Upper lobe of left lung (tissue), 6 donors: ENCODE measurements at regions not wholly inside any gene's neighbourhood (a gene's known extent, or its start where the extent isn't known, plus 50 kb on each side); places are given as distances from the start of the nearest gene placed in this dataset.

ENCODE experiments used
- ATAC-seq, 2 donors: fragments of 200-7000 bp; cut with Tn5 transposase; one replicate each; pipeline ENCODE4 v1.9.1; 2022; ENCODE audit warnings: mild to moderate bottlenecking in 2 of 2, moderate library complexity in 2 of 2; ENCODE audit not compliant: low FRiP score in 2 of 2
- DNase-seq, 2 donors: peaks; one replicate each; pipeline ENCODE4 v3.0.0-alpha.2; 2019 to 2020
- H3K27ac ChIP-seq, 4 donors: fragments of 200-600 bp; sonication (generic); one replicate each; pipeline ENCODE4 v1.5.1; 2016 to 2019
- H3K27me3 ChIP-seq, 4 donors: fragments of 200-600 bp; sonication (generic); one replicate each; pipeline ENCODE4 v1.5.1; 2017 to 2019
- H3K36me3 ChIP-seq, 4 donors: fragments of 200-600 bp; sonication (generic); one replicate each; pipeline ENCODE4 v1.5.1; 2016 to 2019
- H3K4me1 ChIP-seq, 4 donors: fragments of 200-600 bp; sonication (generic); one replicate each; pipeline ENCODE4 v1.5.1; 2018 to 2019
- H3K4me3 ChIP-seq, 4 donors: fragments of 200-600 bp; sonication (generic); one replicate each; pipeline ENCODE4 v1.5.1; 2017 to 2019; ENCODE audit warnings: mild to moderate bottlenecking in 2 of 4, moderate library complexity in 1 of 4
- H3K9me3 ChIP-seq, 4 donors: fragments of 200-600 bp; sonication (generic); one replicate each; pipeline ENCODE4 v1.5.1; 2018 to 2019
- EP300 ChIP-seq, 4 donors: sonication (generic); formaldehyde crosslinking; IDR thresholded peaks; one replicate each; pipeline ENCODE4 v1.5.1; 2017; ENCODE audit warnings: antibody characterized with exemption in 4 of 4, control low read depth in 2 of 4
- POLR2A ChIP-seq, 4 donors: fragments of 450-650 bp; IDR thresholded peaks; one replicate each; pipeline ENCODE4 v1.5.1; 2016 to 2017; ENCODE audit warnings: antibody characterized with exemption in 4 of 4, mild to moderate bottlenecking in 2 of 4
- POLR2AphosphoS5 ChIP-seq, 2 donors: sonication (generic); formaldehyde crosslinking; IDR thresholded peaks; one replicate each; pipeline ENCODE4 v1.5.1; 2017; ENCODE audit warnings: antibody characterized with exemption in 2 of 2
- WGBS, 2 donors: methylation state at CpG; one replicate each; pipeline ENCODE4 v1.1.5; 2017 to 2018; 5-methylcytosine and 5-hydroxymethylcytosine counted together
- TF ChIP-seq, protein P1 (sequence below), 6 experiments: fragments of 450-650 bp in 4 of 6; fragments of 200-600 bp in 2 of 6; sonication (generic) in 2 of 6; IDR thresholded peaks; one replicate each; pipeline ENCODE4 v1.5.1; 2016 to 2019; ENCODE audit warnings: antibody characterized with exemption in 6 of 6
- donor health status: DM: no; HTN: no; CAD: no; lungs with moderate emphysema.
- donor health status: DM: no; HTN: yes; CAD: no; lungs with severe emphysema.

DNA sequence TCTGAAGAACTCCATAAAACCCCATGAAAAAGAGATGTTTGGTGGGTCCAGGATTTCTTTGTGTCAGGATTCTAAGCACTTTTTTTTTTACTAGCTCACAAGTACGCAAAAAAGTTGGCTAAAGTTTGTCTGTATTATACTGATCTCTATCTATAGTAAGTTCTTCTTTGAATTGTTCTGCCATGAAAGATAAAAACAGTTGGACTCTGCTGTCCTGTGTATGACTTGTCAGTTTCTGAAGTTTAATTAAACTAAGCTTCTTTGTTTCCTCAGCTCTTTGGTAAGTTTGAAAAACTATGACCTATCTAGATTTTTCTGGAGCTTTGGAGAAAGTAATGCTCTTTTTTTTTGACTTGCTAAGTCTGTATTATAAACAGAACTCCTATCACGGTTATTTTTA, 812.2 kb upstream of the LUZP2 start:
- WGBS, 2 donors = 46 to 55% methylated on average over 2 of the region's 2 CpGs
- ATAC-seq = no peak
- Histone ChIP-seq H3K4me1 (no peaks in the 10 kb centered on the region), H3K4me3 (no peak overlapping the region), H3K27ac (no peak overlapping the region), H3K36me3 (no peaks in the 10 kb centered on the region), H3K27me3 (no peaks in the 10 kb centered on the region), H3K9me3 (no peaks in the 10 kb centered on the region)
- DNase-seq = no peak
- no peak for TF ChIP-seq POLR2A (IDR thresholded peaks at IDR 0.05)
- no peak for TF ChIP-seq POLR2AphosphoS5 (IDR thresholded peaks at IDR 0.05)
- TF ChIP-seq EP300 (IDR thresholded peaks at IDR 0.05) = no peak
- TF ChIP-seq, protein P1, sequence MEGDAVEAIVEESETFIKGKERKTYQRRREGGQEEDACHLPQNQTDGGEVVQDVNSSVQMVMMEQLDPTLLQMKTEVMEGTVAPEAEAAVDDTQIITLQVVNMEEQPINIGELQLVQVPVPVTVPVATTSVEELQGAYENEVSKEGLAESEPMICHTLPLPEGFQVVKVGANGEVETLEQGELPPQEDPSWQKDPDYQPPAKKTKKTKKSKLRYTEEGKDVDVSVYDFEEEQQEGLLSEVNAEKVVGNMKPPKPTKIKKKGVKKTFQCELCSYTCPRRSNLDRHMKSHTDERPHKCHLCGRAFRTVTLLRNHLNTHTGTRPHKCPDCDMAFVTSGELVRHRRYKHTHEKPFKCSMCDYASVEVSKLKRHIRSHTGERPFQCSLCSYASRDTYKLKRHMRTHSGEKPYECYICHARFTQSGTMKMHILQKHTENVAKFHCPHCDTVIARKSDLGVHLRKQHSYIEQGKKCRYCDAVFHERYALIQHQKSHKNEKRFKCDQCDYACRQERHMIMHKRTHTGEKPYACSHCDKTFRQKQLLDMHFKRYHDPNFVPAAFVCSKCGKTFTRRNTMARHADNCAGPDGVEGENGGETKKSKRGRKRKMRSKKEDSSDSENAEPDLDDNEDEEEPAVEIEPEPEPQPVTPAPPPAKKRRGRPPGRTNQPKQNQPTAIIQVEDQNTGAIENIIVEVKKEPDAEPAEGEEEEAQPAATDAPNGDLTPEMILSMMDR (IDR thresholded peaks at IDR 0.05) = no peak

DNA sequence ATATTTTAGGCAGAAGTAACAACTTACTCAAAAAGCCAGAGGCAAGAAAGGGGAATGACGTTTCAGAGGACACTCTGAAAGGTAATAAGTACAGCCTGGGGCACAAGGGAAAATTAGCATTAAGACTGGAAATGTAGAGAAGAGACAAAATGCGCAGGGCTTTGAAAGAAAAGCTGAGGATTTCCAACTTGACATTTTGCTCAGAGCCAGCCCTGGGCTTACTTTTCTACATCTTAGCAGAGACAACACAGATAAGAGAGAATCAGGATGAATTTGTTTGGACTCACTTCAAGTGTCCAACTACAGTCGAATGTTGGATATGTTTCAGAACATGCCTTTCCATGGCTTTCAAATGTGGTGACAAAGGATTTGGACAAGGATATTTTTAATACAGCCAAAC, 808.9 kb upstream of the LUZP2 start:
- Histone ChIP-seq H3K9me3 (no peaks in the 10 kb centered on the region), H3K4me1 (no peaks in the 10 kb centered on the region), H3K27ac (no peak overlapping the region), H3K27me3 (no peaks in the 10 kb centered on the region), H3K36me3 (no peaks in the 10 kb centered on the region), H3K4me3 (no peak overlapping the region)
- WGBS, 2 donors = 70 to 71% methylated on average over 3 of the region's 3 CpGs
- DNase-seq (no peak), ATAC-seq (no peak)
- TF ChIP-seq POLR2A (IDR thresholded peaks at IDR 0.05) (no peak), POLR2AphosphoS5 (IDR thresholded peaks at IDR 0.05) (no peak), EP300 (IDR thresholded peaks at IDR 0.05) (no peak)
- TF ChIP-seq, protein P1 (IDR thresholded peaks at IDR 0.05) = no peak

DNA sequence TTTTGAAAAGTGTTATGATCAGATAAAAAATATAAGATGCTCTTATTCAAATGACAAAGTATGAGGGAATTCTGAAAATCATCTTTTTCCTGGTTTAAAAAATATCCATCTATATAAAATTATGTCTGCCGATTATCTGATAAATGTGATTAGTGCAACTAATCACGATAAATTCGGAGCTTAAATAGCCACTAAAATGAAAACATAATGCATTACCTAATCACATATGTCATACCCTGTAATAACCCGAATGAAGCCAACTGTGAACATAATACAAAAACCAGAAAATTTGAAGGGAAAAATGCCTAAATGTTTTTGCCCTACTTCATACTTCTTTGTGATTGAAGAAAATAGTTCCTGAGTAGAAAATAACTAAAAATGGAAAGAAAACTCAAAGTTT, 808.4 kb upstream of the LUZP2 start:
- DNase-seq = no peak
- Histone ChIP-seq H3K36me3 (no peaks in the 10 kb centered on the region), H3K4me3 (no peak overlapping the region), H3K4me1 (no peaks in the 10 kb centered on the region), H3K27me3 (no peaks in the 10 kb centered on the region), H3K27ac (no peak overlapping the region), H3K9me3 (no peaks in the 10 kb centered on the region)
- WGBS, 2 donors = 70 to 83% methylated on average over 4 of the region's 4 CpGs
- TF ChIP-seq, protein P1 (IDR thresholded peaks at IDR 0.05) = no peak
- TF ChIP-seq POLR2AphosphoS5 (IDR thresholded peaks at IDR 0.05) (no peak), POLR2A (IDR thresholded peaks at IDR 0.05) (no peak), EP300 (IDR thresholded peaks at IDR 0.05) (no peak)
- no peak for ATAC-seq

DNA sequence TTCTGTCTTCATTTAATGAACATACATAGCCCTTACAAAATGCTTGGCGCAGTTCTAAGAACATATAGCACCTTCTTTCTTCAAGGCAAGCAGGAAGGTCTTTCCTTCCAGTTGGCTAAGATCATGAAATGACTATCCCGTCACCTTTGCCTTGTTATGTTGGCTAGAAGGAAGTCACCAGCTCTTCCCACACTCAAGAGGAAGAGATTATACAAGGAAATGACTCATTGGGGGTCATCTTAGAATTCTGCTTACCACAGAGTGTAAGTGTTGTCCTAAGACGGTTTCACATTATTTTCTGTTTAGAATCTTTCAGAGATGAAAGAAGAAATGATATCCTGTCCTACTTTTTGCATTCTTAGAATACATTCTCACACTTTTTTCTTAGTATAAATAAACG, 808.0 kb upstream of the LUZP2 start:
- H3K27ac ChIP-seq = no peak overlapping the region
- 67 to 68% methylated on average over 4 of the region's 4 CpGs for WGBS, 2 donors
- ATAC-seq (peak in 1 of 2 donors; percentile 53), DNase-seq (no peak)
- H3K9me3 ChIP-seq = no peaks in the 10 kb centered on the region
- H3K4me3 ChIP-seq = no peak overlapping the region
- no peaks in the 10 kb centered on the region for H3K27me3 ChIP-seq
- TF ChIP-seq, protein P1 (IDR thresholded peaks at IDR 0.05) = no peak
- no peak for TF ChIP-seq POLR2AphosphoS5 (IDR thresholded peaks at IDR 0.05)
- no peak for TF ChIP-seq POLR2A (IDR thresholded peaks at IDR 0.05)
- TF ChIP-seq EP300 (IDR thresholded peaks at IDR 0.05) = no peak
- no peaks in the 10 kb centered on the region for H3K36me3 ChIP-seq
- H3K4me1 ChIP-seq = no peaks in the 10 kb centered on the region

DNA sequence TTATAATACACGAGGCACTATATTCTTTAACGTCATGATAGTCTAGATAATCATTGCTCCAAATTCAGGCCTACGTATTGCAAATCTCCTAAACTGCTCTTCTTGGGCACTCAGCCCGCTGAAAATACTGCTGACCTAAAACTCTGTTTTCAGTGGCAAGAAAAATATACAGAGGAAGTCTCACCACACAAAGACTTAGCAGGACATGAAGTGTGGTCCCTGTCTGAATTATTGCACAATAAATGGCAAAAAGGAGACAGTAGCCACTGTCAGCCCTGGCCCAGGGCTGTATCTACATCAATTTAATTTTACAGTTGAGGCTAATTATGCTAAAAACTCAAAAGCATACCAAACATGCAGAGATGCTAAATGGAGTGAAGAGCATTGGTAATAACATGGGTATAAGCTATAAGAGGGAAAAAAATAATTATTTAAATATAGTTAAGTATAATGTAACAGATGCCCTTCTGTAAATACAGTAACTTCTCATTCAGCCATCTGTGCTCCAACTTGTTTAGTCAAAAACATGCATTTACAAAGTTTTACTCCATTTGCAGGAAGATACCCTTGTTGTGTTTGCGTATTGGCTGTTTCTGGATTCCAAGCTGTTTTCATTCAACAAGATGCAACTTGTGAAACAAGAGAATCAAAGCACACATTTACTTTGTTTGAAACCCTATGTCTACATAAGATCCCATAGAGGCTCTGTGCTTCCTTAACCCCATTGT, 800.0 kb upstream of the LUZP2 start:
- no peak for DNase-seq

More for the DNA sequence above, 800.0 kb upstream of the LUZP2 start:
- no peaks in the 10 kb centered on the region for H3K27me3 ChIP-seq
- 76 to 77% methylated on average over 5 of the region's 5 CpGs for WGBS, 2 donors
- TF ChIP-seq EP300 (IDR thresholded peaks at IDR 0.05) (no peak), POLR2AphosphoS5 (IDR thresholded peaks at IDR 0.05) (no peak), POLR2A (IDR thresholded peaks at IDR 0.05) (no peak)
- TF ChIP-seq, protein P1 (IDR thresholded peaks at IDR 0.05) = no peak
- H3K9me3 ChIP-seq = no peaks in the 10 kb centered on the region
- H3K36me3 ChIP-seq = no peaks in the 10 kb centered on the region
- H3K27ac ChIP-seq = no peak overlapping the region
- H3K4me1 ChIP-seq = no peaks in the 10 kb centered on the region
- no peak for ATAC-seq
- no peak overlapping the region for H3K4me3 ChIP-seq
